Activated CD4-positive, alpha-beta T cell treated with anti-CD3 and anti-CD28 coated beads for 24 hours (primary cell): ENCODE measurements at regions not wholly inside any gene's neighbourhood (a gene's known extent, or its start where the extent isn't known, plus 50 kb on each side); places are given as distances from the start of the nearest gene placed in this dataset.
"Not testable (repeated sequence)": the region's sequence is repeated elsewhere in the genome, so short reads cannot be mapped to it uniquely, and the experiment has no call there.

ENCODE experiments used
- DNase-seq, 2 donors: peaks; one replicate each; pipeline ENCODE4 v3.0.0-alpha.2; 2020; ENCODE audit warnings: low read depth in 2 of 2

DNA sequence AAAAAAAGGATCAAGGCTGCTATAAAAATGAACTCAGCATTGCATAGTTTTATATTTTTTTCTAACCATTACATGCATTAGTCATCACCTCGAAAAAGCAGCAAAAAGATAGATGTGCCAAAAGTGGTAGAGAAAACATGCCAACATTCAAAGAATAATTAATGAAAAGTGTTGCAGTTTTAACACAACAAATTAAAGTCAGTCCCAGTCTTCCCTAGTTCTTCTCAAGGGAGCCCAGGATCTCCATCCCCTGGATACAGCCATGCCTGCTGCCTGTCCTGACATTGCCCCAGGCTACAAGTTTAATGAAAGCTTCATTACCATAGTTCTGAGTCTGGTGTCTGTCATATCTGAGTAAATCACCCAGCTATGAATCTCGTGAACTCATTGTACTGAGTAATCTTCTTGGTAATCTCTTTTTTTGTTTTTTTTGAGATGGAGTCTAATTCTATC lies 116.6 kb upstream of the KLF12 start:
- DNase-seq: no peak

DNA sequence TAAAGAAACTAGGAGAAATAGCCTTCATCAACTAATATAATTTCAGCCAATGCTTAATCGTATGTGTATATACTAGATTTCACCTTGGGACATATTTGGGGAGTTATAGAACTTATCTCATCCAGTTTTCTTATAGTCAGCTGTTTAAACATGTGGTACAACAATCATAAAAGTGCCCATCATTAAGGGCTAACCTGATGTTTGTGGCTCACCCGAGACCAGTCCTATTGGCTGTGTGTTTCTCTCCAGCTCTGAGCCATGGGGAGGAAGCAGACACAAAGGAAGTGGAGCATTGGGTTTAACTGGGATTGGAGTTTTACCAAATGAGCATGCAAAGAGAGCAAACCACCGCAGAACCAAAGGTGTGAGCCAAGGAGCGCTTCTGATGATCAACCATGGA lies 114.3 kb upstream of the KLF12 start:
- DNase-seq: no peak

DNA sequence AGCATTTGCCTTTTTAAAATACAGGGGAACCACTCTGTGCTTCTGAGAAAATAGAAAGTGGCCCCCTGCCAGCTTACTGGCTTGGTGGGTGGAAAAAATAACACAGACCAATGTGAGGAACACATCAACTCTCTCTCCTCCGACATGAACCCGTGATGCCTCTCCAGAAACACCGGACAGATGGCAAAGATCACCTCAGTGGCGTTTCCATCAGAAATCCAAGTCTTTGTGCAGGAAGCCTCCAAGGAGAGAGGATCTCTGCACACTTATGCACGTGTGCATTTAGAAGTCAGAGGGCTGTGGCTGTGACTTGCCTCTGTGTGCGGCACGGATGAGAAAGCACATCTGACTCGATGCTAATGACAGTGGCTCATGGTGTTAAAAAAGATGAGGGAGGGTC lies 112.3 kb upstream of the KLF12 start:
- DNase-seq: no peak

DNA sequence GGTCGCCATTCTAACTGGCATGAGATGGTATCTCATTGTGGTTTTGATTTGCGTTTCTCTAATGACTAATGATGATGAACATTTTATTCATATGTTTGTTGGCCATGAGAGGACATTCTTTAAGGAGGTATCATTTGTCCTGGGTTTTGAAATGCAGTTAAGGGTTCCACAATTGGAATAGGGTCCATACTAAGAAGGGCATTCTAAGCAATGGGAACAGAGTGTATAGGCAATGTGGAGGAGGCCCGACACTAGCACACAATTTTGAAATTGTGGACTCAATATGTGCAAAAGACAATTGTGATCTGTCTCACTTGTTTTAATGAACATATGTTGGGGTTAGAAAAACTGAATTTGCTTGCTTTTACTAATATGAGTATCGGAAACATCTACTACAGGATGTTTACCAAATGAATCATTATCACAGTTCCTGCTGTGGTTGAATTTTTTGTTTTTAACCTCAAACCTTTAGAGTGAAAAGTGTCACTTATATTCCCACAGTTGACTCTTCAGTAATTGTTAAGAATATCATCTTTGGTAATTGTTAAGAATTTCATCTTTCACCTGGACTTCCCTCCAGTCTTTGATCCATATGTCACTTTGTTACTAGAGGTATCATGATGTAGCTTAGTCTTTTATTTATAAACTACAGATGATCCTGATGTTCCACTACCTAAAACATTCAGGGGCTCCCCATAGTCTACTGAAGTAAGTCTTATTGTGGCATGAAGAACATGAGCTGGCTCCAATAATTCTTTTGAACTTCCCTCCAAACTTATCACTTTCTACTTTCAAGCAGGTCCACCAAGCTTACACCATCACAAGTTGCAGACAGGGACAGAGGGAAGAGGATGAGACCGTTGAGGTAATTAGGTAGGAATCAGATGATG lies 109.7 kb upstream of the KLF12 start:
- no peak for DNase-seq

DNA sequence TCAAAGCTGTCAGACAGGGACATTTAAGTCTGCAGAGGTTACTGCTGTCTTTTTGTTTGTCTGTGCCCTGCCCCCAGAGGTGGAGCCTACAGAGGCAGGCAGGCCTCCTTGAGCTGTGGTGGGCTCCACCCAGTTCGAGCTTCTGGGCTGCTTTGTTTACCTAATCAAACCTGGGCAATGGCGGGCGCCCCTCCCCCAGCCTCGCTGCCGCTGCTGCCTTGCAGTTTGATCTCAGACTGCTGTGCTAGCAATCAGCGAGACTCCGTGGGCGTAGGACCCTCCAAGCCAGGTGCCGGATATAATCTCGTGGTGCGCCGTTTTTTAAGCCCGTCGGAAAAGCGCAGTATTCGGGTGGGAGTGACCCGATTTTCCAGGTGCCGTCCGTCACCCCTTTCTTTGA lies 107.1 kb upstream of the KLF12 start:
- DNase-seq: not testable (repeated sequence)

DNA sequence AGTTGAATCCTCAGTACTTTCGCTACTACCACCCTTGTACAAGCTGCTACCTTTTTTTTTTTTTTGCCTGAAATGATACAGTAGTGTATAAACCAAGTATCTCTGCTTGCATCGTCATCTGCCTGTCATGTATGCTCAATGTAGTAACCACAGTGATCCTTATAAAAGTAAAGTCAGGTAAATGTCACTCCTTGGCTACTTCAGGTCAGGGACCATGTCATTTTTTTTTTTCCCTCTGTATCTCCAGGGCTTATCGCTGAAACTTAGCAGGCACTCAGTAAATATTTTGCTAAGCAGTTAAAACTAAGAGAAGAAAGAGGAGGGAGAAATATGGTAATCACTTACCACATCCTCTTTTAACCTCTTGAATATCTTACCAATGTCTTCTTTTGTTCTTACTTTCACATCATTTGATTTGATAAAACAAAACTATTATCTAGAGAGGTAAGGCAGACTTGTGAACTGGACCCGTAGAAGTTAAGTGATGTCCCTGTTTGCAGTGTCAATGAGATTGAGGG lies 96.8 kb upstream of the KLF12 start:
- no peak for DNase-seq

DNA sequence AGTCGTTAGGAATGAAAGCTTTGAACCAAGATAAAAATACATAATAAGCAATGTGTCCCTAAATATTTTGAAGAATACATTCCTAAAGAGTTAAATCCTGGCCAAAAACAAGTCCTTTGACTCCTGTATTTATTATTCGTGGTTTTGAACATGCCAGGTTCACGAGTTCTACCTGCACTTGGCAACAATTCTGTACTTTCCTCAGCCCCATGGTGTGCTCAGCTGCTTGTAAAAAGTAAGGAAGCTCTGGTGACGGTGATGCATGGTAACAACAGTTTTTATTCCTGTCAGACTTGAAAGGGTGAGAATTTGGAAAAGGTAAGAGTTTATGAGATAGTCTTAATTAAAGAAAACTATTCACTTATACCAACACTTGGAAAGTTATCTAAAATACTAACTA lies 95.0 kb upstream of the KLF12 start:
- DNase-seq: no peak

DNA sequence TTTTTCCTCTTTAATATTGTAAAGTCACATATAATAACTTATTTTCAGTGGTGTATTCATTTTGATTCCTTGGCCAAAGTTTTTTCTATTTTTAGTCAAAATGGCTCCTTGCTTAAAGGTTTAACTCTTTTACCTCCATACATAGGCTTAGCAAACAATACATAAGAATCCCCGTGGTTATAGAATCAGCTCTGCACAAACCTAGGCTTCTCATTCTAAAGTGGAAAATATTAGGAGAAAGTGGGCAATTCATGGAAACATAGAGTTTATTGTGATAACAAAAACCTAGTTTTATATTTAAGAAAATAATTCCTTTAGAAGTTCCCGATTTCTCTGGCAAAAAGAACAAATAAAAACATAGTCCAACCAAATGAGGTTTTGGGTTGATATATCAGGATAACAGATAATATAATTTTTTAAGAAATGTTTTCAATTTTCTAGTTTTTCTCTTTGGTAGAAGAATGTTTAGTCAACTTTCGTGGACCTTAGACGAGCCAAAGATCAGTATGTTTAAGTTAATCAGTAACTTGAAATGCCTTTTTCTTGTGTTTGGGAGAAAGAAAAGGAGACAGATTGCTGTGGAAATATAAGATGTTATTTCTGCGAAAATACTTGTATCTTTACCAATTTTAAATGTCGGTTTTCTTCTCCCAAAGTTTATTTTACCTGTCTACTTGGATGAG lies 93.4 kb upstream of the KLF12 start:
- no peak for DNase-seq

DNA sequence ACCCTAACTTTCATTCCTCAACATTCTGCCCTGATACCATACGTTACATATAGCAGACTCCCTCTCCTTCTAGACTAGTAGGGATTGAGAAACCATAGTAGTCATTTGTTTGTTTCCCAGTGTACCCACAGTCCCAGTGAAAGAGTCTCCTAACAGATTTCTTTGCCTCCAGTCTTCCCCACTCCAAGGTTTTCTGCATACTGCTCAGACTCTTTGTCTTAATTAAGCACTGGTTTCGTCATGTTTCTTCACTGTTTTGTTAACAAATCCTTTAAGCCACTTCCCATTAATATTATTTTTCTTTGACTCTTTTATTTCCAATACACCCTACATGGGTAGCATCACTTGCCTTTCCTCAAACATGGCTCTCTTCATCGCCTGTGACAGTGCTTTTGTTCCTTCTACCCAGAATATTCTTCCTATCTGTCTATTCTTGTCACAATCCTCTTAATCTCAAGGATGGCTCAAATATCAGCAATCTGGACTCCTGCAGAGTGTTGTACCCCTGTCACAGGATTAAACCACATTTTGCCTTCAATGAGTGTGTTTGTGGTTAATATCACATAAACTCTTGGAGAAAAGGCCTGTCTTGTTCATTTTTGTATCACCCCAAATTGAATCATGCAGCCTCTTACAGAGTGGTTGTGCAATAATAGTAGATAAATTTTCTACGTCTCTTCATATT lies 92.7 kb upstream of the KLF12 start:
- DNase-seq: no peak

DNA sequence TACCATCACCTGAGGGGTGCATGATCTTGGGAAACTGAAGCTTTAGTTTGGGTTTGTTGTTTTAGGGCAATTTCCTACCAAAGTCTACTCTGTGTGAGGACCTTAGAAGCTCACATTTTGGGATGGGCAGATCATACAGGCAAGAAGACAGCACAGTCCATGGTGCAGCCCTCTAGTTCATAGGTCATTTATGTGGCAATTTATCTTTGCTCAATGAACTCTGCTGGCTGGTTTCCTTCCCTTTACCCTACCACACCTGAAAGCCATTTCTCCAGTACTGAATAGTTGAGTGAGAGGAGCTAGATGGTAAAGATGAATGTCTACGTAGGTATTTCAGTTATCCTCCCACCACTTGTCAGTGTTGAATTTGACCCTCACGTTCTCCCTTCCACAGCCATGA lies 87.5 kb upstream of the KLF12 start:
- DNase-seq: no peak

DNA sequence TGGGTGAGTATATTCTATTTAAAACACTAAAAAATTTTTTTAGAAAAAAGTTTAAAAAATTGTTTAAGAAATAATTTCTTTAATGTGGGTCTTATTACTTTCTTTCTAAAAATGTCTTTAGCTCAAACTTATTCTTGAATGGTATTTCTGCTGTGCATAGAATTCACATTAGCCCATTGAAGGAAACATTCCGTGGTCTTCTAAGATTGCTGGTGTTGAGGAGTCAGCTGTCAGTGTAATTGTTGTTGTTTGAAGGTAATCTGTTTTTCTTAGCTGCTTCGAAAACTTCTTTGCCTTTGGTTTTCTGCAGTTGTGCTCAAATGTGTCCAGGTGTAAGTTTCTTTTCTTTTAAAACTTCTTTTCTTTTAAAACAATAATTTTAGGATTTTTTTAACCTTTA lies 85.4 kb upstream of the KLF12 start:
- no peak for DNase-seq

DNA sequence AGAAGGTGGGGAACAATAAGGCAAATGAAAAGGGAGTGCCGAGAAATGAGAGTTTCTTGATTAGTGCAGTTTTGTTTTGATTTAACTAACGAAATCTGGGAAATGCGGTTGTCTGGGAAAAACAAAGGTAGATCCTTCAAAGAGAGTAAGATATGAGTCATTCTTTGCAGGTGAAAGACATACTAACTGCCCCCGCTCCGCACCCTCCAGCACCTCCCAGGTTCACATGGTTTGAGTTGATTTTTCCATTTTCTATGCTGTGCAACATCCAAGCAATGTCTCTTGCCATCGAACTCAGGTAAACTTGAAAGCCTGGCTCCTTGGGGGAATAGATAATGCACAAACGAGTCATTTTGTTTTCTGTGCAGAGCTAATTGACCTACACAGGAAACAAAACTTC lies 84.1 kb upstream of the KLF12 start:
- DNase-seq: no peak

DNA sequence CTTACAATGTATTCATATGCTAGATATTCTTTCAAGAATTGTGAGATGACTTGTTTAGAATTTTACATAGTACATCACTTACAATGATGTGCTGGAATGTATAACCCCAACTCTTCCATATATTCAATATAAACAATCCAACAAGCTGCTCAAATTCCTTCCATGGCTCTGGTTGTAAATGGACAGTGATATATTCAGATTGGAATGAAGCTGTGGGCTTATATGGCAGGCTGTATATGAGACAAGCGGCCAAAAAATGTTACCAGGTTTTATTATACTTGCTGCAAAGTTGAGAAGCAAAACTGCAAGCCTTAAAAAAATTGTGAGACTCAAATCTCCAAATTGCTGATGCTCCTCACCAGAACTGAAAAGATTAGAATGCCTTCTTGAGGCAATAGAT lies 83.6 kb upstream of the KLF12 start:
- no peak for DNase-seq

DNA sequence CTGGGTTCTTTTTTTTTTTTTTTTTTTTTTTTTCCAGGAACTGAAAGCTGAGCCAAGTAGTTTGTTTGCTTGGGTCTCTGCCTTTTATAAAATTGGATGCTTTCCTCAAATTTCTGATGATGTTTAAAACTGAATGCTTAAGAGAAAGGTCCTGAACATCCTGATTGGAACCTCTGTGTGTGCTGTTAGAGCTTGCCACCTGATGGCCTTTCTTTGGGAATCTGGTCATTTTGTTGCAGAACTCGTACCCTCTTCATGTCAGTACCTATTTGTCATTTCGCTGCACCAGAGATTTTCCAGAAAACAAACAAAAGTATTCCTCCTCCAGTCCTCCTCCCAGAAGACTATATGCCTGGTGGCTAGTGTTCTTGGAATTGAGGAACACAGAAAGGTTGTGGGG lies 81.2 kb upstream of the KLF12 start:
- DNase-seq: no peak

DNA sequence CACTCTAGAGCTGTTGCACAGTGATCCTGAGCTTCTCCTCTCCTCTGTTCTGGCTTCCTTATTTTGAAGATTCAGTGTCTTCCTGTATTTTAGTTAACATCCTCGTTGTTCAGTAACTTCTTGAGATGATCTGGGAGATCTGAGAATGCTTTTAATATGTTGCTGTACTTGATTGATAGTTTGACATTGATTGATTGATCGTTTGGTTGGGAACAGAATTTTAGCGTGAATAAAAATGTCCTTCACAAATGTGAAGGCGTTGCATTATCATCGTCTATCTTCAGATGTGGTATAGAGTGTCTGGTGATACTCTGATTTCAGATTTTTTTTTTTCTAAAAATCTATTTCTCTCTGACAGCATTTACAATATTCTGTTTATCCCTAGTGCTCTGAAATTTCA lies 80.1 kb upstream of the KLF12 start:
- no peak for DNase-seq

DNA sequence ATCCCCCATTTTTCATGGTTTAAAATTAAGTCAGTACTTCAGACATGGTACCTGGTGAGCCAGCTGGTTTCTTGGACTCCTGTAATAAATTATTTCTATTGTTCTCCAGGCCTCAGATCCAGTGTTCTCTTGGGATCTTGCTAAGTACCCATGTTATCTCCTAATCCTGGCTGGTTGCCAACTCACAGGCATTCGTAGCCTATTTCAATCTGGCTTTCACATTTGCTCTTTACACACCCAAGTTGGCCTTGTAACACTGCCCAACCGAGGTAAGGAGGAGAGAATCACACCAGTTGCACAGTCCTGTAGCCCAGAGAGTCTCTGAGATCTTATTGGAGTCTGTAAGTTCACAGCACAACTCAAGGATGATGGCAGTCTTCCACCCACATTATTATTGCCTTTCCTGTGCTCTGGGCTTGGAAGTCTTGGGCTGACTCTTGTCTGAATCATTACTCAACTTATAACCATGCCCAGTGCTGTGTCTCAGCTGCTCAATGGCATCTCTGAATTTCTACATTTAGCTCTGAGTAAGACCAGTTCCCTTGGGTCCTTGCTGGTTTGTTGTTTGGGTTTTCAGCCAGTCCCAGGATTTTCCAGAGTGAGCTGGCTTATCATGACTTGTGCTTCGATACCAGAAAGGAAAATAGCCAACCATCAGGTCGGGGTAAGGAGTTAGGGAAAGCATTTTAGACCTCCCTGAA lies 76.6 kb upstream of the KLF12 start:
- DNase-seq: no peak

DNA sequence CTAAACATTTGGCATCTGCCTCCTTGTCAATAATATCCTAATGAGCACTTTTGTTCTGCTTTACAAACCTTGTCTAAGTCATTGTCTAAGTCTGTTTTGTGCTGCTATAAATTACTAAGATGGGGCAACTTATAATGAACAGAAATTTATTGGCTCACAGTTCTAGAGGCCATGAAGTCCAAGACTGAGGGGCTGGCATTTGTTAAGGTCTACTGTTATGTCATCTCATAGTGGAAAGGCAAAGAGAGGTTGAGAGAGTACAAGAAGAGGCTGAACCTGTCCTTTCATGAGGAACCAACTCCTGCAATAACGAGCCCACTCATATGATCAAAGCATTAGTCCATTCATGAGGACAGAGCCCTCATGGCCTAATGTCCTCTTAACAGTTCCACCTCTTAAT lies 72.7 kb upstream of the KLF12 start:
- DNase-seq: no peak

DNA sequence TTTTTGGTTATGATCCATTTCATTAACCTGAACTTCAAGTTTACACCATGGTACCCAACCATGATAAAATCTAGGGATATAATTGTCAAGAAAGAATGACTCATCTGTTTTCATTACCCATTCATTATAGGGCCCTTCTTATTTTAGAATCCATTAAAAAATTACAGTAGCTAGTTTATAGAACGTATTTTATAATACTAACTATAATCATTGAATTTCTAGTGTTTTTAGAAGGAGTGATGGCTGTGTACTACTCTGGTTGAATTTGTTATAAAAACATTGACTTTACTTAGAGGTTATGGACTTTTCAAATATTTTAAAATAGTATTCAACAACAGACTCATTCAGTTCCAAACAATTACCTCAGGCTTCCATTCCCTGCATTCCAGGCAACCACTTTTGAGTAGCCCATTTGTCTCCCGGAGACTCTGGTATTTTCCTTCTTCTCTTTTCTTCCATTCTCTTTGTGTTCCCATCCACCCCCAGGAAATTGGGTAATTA lies 71.9 kb upstream of the KLF12 start:
- DNase-seq: no peak

DNA sequence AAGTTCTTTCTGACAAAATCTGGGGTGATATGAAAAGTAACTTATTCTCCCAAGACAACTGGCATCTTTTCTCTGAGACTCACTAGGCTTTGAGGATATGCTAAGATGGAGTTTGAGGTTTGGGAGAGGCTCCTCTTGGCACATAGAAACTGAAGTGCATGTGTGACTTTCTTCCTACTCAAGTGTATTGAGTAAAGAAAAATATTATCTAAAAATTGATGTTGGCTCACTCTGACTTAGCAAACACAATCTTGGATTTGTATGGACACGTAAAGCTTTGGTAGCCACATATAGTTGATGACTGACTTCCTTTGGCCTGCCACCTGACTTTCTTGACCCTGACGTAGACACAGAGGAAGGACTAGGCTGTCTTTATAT lies 71.1 kb upstream of the KLF12 start:
- no peak for DNase-seq

DNA sequence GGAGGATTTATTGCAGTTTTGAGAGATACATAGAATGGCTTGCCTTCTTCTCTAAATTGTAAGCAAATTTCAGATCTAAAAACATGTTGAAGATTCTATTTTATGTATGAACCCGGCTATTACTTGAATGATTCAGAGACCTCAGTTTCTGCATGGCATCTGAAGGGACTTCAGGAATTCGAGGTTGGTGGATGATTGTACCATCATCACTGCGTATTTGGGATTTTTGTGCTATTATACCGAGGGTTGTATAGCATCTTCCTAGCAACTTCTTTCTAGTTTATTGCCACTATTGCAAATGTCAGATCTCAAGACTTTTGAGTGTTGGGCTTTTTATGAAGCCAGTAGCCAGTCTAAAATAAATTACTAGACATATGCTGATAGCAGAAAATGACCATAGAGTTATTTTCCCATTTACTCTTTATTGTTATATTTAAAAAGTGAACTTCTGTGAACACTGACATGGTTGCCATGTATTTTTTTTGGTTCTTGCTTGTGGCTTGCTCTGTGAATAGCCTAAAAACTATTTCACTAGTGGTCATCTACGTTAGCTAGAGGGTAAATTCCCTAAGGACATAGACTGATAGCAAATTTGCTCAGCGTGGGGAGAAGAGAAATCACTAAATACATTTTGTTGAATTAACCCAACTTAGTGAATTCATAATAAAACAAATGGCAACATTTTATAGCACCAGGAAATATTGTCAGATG lies 70.6 kb upstream of the KLF12 start:
- no peak for DNase-seq

DNA sequence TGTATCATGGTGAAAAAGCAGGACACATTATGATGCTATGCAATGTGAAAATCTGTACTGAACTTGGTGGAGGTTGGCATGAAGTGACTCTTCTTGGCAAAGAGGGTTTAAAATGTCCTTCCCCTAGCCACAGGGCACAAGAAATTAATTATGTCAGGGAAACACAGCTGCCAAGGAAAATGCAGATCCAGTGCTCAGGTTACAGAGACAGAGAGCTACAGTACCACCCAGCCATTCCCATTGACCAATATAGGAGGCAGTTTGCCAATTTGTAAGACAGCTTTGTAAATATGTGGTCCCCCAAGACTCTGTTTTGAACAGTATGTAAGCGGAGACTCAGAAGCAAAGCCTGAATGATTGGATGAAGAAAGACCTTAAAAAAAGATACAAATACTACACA lies 69.4 kb upstream of the KLF12 start:
- no peak for DNase-seq
